Omental fat pad (tissue), 3 donors: ENCODE measurements at regions not wholly inside any gene's neighbourhood (a gene's known extent, or its start where the extent isn't known, plus 50 kb on each side); places are given as distances from the start of the nearest gene placed in this dataset.
"Not testable (repeated sequence)": the region's sequence is repeated elsewhere in the genome, so short reads cannot be mapped to it uniquely, and the experiment has no call there.

ENCODE experiments used
- ATAC-seq: fragments of 150-250 bp; one replicate; pipeline ENCODE4 v1.9.1; 2016; ENCODE audit warnings: mild to moderate bottlenecking, moderate library complexity; ENCODE audit not compliant: low FRiP score
- DNase-seq: peaks from one replicate; pipeline ENCODE4 v3.0.0-alpha.2; 2019; ENCODE audit warnings: low spot score
- CTCF ChIP-seq, 3 donors: fragments of 450-650 bp; IDR thresholded peaks; one replicate each; pipeline ENCODE4 v1.5.1; 2016 to 2017; ENCODE audit warnings: antibody characterized with exemption in 3 of 3, mild to moderate bottlenecking in 3 of 3, moderate library complexity in 2 of 3

GRCh38 chr13:86313421-86313820 lies 514.2 kb upstream of the SLITRK6 start:
- DNase-seq (no peak), ATAC-seq (no peak)
- no peak for TF ChIP-seq CTCF (IDR thresholded peaks at IDR 0.05)

GRCh38 chr13:86318450-86318849 lies 519.2 kb upstream of the SLITRK6 start:
- ATAC-seq (no peak), DNase-seq (no peak)
- no peak for TF ChIP-seq CTCF (IDR thresholded peaks at IDR 0.05)

- ATAC-seq (no peak), DNase-seq (no peak)
- TF ChIP-seq CTCF (IDR thresholded peaks at IDR 0.05), result no peak
Observed at GRCh38 chr13:86324191-86324590, 525.0 kb upstream of the SLITRK6 start.

- ATAC-seq (no peak), DNase-seq (no peak)
- TF ChIP-seq CTCF (IDR thresholded peaks at IDR 0.05), result no peak
Observed at GRCh38 chr13:86355301-86355700, 556.1 kb upstream of the SLITRK6 start.

- no peak for TF ChIP-seq CTCF (IDR thresholded peaks at IDR 0.05)
- DNase-seq (no peak), ATAC-seq (no peak)
Observed at GRCh38 chr13:86357106-86357505, 557.9 kb upstream of the SLITRK6 start.

GRCh38 chr13:86363749-86364148 lies 564.5 kb upstream of the SLITRK6 start:
- ATAC-seq, DNase-seq: not testable (repeated sequence)

GRCh38 chr13:86368924-86369323 lies 569.7 kb upstream of the SLITRK6 start:
- no peak for DNase-seq
- no peak for ATAC-seq
- no peak for TF ChIP-seq CTCF (IDR thresholded peaks at IDR 0.05)

- ATAC-seq (no peak), DNase-seq (no peak)
- no peak for TF ChIP-seq CTCF (IDR thresholded peaks at IDR 0.05)
Observed at GRCh38 chr13:86377451-86377850, 578.2 kb upstream of the SLITRK6 start.
